ENCODE measurements at regions not wholly inside any gene's neighbourhood (a gene's known extent, or its start where the extent isn't known, plus 50 kb on each side); places are given as distances from the start of the nearest gene placed in this dataset.

DNA sequence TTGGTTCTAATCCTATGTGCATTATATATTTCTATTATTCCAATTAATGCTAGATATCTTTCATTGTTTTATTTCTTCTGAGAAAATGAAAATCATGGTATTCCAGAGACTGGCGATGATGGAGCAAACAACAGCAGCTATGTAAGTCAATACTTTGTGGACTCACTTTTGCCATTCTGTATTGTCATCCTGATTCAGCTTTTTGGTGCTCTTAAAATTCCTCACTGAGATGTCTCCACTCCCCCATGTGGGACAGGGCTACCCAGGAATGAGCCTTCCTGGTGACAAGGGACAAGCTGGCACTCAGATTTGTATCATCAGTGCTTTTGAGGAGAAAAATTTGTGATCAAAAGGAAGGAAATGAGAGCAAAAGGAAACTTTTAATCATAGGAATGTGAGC is 56.7 kb upstream of the XCR1 start:
- TF ChIP-seq POLR2A (IDR thresholded peaks at IDR 0.05) = no peak
- TF ChIP-seq, protein P1, sequence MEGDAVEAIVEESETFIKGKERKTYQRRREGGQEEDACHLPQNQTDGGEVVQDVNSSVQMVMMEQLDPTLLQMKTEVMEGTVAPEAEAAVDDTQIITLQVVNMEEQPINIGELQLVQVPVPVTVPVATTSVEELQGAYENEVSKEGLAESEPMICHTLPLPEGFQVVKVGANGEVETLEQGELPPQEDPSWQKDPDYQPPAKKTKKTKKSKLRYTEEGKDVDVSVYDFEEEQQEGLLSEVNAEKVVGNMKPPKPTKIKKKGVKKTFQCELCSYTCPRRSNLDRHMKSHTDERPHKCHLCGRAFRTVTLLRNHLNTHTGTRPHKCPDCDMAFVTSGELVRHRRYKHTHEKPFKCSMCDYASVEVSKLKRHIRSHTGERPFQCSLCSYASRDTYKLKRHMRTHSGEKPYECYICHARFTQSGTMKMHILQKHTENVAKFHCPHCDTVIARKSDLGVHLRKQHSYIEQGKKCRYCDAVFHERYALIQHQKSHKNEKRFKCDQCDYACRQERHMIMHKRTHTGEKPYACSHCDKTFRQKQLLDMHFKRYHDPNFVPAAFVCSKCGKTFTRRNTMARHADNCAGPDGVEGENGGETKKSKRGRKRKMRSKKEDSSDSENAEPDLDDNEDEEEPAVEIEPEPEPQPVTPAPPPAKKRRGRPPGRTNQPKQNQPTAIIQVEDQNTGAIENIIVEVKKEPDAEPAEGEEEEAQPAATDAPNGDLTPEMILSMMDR (IDR thresholded peaks at IDR 0.05) = no peak
